NCI-H2081 treated with DMSO at 0.1 percent for 48 hours (cell line): ENCODE measurements at regions not wholly inside any gene's neighbourhood (a gene's known extent, or its start where the extent isn't known, plus 50 kb on each side); places are given as distances from the start of the nearest gene placed in this dataset.

Experiments
- DNase-seq: peaks from one replicate; lab custom pipeline; 2025; lab: John Stamatoyannopoulos, UW

- DNase-seq = no peak
These were observed 131.1 kb upstream of the COL21A1 start for GRCh38 chr6:56378507-56378906.

- no peak for DNase-seq
These were observed 129.9 kb upstream of the COL21A1 start for GRCh38 chr6:56377295-56377694.

GRCh38 chr6:56375806-56376205 is 128.4 kb upstream of the COL21A1 start:
- DNase-seq = no peak

- DNase-seq = no peak
These were observed 127.5 kb upstream of the COL21A1 start for GRCh38 chr6:56374841-56375369.

- DNase-seq = no peak
These were observed 125.1 kb upstream of the COL21A1 start for GRCh38 chr6:56372406-56372995.

- DNase-seq = peak; percentile 49
These were observed 123.3 kb upstream of the COL21A1 start for GRCh38 chr6:56370561-56371211.

- no peak for DNase-seq
These were observed 122.8 kb upstream of the COL21A1 start for GRCh38 chr6:56370127-56370540.

- no peak for DNase-seq
These were observed 121.1 kb upstream of the COL21A1 start for GRCh38 chr6:56368491-56368890.

- no peak for DNase-seq
These were observed 118.9 kb upstream of the COL21A1 start for GRCh38 chr6:56366141-56366852.

GRCh38 chr6:56364827-56365339 is 117.5 kb upstream of the COL21A1 start:
- no peak for DNase-seq

GRCh38 chr6:56364431-56364826 is 117.0 kb upstream of the COL21A1 start:
- no peak for DNase-seq

- DNase-seq = no peak
These were observed 116.5 kb upstream of the COL21A1 start for GRCh38 chr6:56363796-56364430.

- no peak for DNase-seq
These were observed 114.4 kb upstream of the COL21A1 start for GRCh38 chr6:56361812-56362211.

GRCh38 chr6:56359201-56359899 is 112.0 kb upstream of the COL21A1 start:
- peak; percentile 45 for DNase-seq

- no peak for DNase-seq
These were observed 110.4 kb upstream of the COL21A1 start for GRCh38 chr6:56357616-56358373.

GRCh38 chr6:56356426-56356825 is 109.0 kb upstream of the COL21A1 start:
- DNase-seq = no peak

- DNase-seq = no peak
These were observed 106.5 kb upstream of the COL21A1 start for GRCh38 chr6:56353860-56354259.

GRCh38 chr6:56350628-56351260 is 103.4 kb upstream of the COL21A1 start:
- DNase-seq = no peak

GRCh38 chr6:56349194-56349593 is 101.8 kb upstream of the COL21A1 start:
- DNase-seq = no peak

- DNase-seq = no peak
These were observed 101.2 kb upstream of the COL21A1 start for GRCh38 chr6:56348578-56348977.

- DNase-seq = no peak
These were observed 100.1 kb upstream of the COL21A1 start for GRCh38 chr6:56347526-56347925.
